GM18507 (cell line): ENCODE measurements at regions not wholly inside any gene's neighbourhood (a gene's known extent, or its start where the extent isn't known, plus 50 kb on each side); places are given as distances from the start of the nearest gene placed in this dataset.
"Not testable (repeated sequence)": the region's sequence is repeated elsewhere in the genome, so short reads cannot be mapped to it uniquely, and the experiment has no call there.

Experiments
- DNase-seq: peaks from one replicate; pipeline ENCODE4 v3.0.0; 2011; ENCODE audit warnings: low read depth; ENCODE audit not compliant: insufficient read length; ENCODE audit errors: extremely low spot score
- FAIRE-seq: peaks from 2 replicates; lab custom pipeline; 2011; peaks lifted over from hg19 to GRCh38; lab: Jason Lieb, UNC

DNA sequence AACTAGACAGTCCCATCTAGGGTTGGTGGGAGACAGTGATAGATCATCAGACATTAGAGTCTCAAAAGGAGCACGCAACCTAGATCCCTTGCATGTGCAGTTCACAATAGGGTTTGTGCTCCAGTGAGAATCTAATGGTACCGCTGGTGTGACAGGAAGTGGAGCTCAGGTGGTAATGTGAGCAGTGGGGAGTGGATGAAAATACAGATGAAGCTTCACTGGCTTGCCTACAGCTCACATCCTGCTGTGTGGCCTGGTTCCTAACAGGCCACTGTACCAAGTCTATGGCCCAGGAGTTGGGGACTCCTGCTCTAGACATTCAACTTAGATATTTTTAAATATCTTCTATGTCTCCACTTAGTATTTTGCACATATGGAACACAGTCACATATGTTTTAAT, 231.1 kb upstream of the NRIP1 start:
- no peak for DNase-seq
- FAIRE-seq = no peak

DNA sequence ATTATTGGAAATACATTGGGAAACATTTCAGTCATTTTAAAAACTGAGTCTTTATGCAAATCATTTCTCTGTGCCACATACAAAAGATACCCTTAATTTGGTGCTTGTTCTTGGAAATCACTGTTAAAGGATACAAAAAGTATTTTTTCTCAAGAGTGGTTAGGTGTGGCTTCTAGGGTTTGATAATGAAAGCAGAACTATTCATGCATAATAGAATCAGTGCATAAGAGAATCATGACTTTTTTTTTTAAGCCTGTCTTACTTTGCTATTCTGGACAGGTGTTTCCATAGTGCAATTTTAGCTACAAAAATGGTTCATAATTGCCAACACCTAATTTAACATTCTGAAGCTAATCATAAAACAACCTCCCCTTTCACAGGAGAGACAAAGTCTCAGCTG, 233.0 kb upstream of the NRIP1 start:
- no peak for DNase-seq
- no peak for FAIRE-seq

DNA sequence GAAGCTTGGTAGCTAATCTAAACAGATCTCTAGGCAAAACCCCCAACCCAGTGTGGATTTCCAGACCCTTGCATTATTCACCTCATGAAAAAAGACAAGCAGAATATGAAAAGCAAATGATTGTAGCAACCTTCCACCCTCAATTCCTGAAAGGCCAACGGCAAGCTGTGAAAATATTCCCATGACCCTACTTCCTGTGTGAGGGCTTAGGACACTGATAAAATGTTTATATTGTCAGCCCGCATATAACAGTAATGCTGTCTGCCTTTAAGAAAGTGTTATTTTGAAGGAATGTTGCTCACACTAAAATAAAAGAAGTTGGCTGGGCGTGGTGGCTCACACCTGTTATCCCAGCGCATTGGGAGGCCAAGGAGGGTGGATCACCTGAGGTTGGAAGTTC, 233.5 kb upstream of the NRIP1 start:
- FAIRE-seq (no peak), DNase-seq (no peak)

DNA sequence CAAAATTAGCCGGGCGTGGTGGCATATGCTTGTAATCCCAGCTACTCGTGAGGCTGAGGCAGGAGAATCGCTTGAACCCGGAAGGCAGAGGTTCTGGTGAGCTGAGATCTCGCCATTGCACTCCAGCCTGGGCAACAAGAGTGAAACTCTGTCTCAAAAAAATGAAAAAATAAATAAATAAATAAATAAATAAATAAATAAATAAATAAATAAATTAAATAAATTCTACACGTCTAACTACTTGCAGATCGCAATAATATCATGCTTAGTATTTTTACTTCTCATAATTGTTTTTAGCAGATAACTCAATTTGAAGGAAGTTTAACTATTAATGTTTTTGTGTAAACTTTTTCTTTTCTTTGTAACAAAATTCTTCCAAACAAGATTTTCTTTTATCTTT, 234.0 kb upstream of the NRIP1 start:
- DNase-seq, FAIRE-seq: not testable (repeated sequence)

DNA sequence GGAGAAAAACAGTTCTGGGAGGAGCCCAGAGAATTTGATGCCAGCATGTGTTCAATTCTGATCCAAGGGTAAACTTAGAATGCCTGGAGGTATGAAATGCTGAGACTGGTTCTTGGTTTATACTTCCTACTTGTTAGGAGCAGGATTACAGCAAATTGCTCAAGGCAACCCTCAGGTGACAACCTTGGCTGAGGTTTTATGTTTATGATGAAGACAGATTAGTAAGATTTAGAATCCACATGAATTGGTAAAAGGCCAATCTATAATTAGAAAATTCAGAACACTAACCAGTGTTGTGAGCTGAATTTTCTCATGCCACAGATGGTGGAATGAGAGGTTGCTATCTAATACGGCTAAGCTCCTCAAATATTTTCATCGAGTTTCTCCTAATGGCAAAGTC, 235.3 kb upstream of the NRIP1 start:
- FAIRE-seq (no peak), DNase-seq (no peak)

DNA sequence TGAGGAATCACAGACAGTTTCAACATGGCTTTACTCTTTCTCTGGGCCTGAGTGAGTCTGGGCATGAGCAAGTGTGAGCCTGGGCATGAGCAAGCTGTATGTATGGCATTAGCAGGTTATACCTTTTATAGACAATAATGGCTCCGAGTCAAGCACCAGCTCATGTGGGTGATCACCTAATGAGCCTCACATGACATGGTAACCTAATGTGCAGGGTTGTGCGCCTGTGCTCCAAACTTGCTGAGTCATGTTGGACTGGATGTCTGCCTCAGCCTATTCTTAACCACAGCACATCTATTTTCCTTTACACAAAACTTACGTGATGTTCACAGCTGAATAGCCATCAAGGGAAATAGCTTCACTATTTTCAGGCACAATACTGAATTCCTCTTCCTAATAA, 236.2 kb upstream of the NRIP1 start:
- DNase-seq (no peak), FAIRE-seq (no peak)

DNA sequence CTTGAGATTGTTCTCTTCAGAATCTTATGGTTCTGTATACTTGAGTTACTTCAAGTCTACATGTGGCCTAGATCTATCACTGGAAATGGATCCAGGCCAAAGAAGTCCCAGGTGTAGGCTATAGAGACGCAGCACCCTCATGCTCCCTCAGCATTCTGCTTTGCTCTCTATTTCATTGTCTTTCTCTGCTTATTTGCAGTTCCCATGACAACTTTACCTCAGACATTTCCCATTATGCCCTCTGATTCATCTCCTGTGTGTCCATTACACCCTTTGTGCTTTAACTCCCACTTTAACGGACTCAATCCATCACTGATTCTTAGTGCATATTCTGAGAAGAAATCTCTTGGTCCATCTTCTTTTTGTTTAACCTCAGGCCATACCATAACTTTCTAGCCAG, 236.9 kb upstream of the NRIP1 start:
- no peak for DNase-seq
- no peak for FAIRE-seq

DNA sequence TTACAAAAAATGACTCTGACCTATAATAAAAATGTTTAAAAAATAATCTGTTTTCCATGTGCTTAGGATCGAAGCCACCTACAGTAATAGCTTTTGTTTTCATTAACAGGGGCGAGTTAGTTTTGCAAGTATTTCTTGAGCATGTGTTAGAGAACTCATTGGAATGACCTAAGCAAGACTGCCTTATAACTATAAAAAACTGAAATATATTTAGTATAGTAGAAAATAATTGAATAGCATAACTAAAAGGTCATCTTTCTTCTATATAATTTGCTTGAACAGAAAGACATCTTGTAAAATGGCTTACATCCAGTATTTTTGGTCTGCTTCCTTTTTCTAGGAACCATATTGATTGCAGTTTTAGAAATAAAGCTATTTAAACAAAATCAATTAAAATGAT, 241.5 kb upstream of the NRIP1 start:
- DNase-seq (no peak), FAIRE-seq (no peak)

DNA sequence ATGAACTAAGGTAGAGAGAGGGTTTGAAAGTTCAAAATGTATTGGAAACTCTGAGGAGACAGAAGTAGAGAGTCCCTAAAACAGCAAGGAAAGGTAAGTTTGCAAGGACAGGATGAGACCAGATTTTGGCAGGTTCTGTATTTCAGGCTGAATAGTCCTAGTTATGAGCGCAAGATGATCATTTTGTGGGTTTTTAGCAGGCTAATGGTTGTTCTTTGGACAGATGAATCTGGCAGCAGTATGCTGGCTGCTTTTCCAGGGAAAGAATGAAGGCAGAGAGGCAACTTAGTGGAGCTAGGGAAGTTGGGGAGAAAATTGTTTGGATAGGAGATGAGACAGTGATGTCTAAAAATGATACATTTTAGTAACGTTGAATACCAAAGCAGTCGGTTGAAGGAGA, 243.5 kb upstream of the NRIP1 start:
- DNase-seq = no peak
- no peak for FAIRE-seq

DNA sequence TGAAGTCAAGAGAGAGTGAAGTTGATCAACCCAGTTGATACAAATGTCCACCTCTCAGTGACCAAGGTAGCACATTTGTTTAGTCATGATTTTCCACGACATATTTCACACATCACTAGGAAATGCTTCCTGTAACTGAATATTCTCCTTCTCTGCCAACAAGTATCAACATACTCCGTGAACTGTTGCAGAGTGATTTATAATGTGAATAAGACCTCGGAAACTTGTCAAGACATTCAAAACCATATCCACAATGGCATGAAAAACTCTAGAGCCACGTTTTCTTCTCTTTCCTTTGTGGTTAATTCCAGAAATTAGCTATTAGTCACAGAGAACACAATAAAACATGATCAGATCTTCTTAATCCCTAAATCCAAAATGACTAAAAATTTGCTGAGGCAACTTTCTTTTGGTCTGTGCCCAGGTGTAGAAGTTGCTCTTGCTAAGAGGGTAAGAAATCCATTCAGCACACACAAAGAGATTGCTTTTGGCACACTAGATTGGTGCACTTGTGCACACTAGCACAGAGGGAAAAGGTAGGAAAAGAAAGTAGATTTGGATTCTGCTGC, 244.3 kb upstream of the NRIP1 start:
- FAIRE-seq (no peak), DNase-seq (no peak)

DNA sequence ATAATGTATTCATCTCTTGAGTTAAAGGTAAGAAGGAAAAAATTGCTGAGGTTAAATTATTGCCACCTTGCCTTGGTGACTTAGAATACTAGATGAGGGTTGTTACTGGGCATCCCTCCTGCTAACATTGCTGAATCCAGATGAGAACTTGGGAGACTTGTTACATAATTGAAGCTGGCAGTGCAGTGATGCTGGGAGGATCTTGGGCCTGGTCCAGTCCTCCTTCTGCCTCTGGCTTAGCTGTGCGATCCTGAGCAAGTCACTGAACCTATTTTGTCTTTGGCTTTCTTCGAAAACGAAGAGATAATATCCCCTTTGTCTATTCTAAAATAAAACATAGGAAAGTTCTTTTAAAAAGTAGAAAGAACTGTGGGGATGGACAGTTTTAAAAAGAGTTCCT, 244.9 kb upstream of the NRIP1 start:
- FAIRE-seq (no peak), DNase-seq (no peak)

DNA sequence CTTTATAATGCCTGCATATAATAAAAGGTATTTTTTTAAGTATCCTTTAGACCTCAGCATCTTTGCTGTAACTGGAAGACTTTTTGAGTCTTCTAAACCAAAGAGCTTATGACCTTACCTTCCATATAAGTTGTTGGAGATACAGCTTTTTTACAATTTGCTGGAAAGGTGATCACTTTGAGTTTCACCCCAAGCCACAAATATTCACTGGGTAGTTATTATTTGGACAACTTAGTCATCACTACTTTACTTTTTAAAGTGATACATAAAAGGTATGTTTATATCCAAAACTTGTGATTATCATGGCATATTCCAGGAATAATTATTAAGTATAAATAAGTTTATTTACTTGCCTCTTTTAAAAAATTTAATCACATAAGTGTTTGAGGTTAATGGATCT, 246.7 kb upstream of the NRIP1 start:
- no peak for DNase-seq
- FAIRE-seq = no peak

DNA sequence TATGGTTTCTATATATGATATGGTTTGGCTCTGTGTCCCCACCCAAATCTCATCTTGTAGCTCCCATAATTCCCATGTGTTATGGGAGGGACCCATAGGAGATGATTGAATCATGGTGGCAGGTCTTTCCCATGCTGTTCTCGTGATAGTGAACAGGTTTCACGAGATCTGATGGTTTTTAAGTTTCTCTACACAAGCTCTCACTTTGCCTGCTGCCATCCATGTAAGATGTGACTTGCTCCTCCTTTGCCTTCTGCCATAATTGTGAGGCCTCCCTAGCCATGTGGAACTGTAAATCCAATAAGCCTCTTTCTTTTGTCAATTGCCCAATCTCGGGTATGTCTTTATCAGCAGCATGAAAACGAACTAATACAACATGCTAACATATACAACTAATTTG, 252.2 kb upstream of the NRIP1 start:
- not testable (repeated sequence) for DNase-seq, FAIRE-seq

DNA sequence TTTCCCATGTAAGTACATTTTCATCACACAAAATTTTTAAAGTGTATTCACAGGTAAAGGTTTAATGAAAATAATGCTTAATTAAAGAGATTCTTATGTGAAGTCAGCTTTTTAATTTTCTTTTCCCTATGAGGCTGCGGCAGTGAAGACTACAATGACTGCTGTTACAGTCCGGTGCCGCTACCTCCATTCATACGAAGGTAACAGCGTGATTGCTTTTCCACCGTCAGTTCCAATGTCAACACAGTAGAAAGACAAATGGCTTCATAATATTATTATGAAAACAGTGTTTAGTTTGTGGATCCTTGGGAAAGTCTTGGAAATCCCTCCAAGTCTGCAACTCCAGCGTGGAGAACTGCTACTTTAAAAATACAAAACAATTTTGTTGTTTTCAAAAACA, 254.9 kb upstream of the NRIP1 start:
- FAIRE-seq = no peak

DNA sequence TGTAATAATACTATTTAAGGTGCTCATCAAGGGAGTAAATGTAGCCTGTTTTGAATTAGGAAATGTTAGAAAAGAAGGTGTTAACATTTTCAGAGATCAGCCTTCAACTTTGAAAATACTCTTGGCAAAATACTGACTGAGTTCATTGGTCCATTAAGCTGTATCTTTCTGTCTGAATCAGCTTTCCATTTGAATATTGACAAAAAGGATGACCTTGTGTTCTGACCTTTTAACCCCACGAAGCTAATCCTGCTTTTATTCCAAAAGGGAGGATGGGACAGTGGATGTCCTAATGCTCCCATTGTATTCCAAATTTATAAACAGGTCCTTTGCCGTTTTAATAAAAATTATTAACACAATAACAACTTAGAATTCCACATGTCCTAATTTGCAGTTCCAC, 259.7 kb upstream of the NRIP1 start:
- DNase-seq (no peak), FAIRE-seq (no peak)

More for the DNA sequence above, 254.9 kb upstream of the NRIP1 start:
- DNase-seq = no peak

DNA sequence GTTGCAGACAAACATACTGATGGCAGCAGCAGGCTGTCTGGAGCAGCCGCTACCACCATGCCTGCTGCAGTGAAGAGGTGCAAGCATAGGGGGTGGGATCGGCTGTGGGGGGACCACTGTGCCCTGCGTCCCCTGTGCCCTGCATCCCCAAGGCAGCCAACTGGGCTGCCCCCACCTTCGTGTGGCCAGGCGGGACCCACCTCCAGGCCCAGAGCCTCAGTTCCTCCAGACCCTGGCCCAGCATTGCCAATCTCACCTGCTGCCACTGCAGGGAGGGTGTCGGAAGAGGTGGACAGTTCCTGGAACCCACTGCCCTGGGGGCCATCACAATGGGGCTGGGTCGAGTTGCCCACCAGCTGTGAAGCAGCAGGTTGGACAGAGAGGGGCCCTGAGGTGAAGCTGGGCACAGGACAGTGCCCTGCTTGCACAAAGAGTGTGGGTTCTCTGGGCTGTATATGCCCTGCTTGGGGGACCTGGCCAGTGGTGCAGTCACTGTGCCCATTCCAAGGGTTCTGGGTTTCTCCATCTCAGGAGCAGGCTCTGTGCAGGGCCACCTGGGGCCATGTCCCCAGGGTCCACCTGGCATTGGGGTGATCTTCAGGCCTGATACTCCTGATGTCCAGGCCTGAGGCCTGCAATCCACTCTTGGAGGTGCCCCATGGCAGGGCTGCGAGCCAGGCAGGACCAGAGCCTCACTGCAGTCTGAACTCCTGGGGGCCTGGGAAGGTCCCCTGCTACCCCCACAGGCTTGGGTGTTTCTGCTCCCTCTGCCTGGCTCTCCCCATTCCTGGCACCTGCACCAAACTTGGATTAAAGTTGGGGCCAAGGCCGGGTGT, 261.4 kb upstream of the NRIP1 start:
- FAIRE-seq (no peak), DNase-seq (no peak)

DNA sequence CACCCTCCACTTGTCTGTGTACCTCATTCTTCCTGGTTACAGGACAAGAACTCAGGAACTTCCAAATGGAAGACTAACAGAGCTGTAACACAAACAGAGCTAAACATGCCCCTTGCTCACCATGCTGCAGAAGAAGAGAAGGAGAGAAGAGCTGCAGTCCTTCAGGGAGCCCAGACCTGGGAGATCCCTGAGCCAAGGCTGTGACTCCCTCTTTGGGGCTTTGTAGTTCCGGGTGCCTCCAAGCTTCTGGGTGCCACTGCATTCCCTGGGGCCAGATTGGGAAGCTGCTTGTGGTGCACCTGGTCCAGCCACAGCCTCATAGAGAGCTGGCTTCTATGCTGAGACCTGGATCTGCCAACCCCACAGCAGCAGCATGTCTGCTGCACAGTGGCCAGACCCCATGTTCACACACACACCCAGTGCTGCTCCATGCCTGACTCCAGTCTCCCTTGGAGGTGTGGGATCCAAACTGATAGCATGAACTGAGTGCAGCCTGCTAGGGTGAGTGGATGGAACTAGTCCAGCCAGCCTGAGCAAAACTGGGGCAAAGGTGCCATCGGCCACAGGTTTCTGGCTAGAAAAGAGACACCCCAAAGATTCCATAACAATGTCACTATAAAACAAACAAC, 263.0 kb upstream of the NRIP1 start:
- no peak for FAIRE-seq

DNA sequence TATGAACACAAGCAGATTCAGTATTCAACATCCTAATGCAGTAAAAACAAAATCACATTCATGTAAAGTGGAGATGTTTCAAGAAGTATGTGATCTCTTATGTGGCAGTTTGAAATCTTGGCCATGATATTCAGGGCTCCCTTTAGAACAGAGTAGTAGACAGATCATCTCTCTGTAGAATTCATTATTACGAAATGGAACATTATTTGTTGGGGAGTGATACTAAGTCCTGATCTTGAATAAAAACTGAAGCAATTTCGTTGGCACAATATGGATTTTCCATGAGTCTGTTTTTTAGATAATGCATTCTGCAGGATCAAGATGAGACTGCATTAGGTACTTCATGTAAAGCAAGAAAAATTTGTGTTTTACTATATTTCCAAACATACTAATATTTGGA, 264.4 kb upstream of the NRIP1 start:
- DNase-seq = no peak
- FAIRE-seq = no peak

More for the DNA sequence above, 263.0 kb upstream of the NRIP1 start:
- DNase-seq = no peak

DNA sequence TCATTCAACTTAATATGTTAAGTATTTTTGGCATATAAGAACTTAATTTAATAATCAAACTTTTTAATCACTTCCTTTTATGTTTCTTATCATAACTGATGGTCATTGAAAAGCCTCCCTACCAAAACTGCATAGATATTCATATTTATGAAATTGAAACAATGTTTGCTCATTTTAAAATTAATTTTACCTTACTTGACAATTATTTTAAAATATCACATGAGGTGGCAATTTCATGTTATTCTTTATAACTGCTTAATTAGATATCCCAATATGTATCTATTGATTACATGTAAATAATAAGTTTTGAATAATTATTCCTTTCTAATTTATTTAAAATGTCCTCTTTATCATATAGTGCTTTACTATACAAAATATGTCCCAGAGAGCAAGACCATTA, 266.1 kb upstream of the NRIP1 start:
- FAIRE-seq = no peak
- DNase-seq = no peak

DNA sequence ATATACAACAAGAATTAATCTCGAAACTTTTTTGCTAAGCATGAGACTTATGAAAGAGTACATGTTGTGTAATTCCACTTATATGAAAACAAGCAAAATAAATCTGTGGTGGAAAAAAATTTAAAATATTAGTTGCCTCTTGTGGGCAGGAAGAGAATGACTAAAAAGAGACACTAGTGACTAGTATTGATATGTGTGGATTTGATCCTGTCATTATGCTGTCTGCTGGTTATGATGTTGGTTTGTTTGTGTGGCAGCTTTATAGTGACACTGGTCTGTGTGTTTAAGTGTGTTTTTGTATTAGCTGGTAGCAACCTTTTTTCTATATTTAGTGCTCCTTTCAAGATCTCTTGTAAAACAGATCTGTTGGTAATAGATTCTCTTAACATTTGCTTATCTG, 267.8 kb upstream of the NRIP1 start:
- FAIRE-seq (no peak), DNase-seq (no peak)

DNA sequence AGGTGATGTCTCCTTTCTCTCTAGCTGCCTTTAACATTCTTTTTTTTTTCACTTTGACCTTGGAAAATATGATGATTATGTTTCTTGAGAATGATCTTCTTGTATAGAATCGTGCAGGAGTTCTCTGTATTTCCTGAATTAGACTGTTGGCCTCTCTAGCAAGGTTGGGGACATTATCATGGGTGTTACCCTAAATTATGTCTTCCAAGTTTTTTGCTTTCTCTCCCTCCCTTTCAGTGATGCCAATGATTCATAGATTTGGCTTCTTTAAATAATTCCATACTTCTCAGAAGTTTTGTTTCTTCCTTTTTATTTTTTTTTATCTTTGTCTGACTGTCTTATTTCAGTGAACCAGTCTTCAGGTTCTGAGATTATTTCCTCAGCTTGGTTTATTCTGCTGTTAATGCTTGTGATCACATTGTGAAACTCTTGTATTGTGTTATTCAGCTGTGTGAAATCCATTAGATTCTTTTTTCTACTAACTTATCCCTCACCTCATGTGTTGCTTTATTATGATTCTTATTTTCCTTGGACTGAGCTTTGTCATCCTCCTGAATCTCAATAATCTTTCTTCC, 268.4 kb upstream of the NRIP1 start:
- FAIRE-seq (no peak), DNase-seq (no peak)
